ENCODE measurements at regions not wholly inside any gene's neighbourhood (a gene's known extent, or its start where the extent isn't known, plus 50 kb on each side); places are given as distances from the start of the nearest gene placed in this dataset.

DNA sequence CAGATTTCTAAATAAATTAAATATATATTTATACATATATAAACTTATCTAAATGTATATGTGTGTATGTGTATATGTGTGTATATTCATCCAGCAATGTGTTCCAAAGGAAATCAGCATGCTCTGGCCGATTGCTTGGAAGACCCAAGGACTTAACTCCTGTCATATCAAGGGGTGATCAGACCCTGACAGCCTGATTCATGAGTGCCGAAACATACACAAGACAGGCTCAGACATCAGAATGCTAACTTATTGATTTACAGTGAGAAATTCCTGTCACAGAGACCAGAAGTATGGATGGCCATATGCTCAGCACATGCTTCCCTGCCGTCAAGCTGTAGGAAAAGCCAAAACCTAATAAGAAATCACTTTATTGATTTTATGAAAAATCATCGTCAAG is 545.1 kb upstream of the NR5A2 start:
- TF ChIP-seq, protein P1, sequence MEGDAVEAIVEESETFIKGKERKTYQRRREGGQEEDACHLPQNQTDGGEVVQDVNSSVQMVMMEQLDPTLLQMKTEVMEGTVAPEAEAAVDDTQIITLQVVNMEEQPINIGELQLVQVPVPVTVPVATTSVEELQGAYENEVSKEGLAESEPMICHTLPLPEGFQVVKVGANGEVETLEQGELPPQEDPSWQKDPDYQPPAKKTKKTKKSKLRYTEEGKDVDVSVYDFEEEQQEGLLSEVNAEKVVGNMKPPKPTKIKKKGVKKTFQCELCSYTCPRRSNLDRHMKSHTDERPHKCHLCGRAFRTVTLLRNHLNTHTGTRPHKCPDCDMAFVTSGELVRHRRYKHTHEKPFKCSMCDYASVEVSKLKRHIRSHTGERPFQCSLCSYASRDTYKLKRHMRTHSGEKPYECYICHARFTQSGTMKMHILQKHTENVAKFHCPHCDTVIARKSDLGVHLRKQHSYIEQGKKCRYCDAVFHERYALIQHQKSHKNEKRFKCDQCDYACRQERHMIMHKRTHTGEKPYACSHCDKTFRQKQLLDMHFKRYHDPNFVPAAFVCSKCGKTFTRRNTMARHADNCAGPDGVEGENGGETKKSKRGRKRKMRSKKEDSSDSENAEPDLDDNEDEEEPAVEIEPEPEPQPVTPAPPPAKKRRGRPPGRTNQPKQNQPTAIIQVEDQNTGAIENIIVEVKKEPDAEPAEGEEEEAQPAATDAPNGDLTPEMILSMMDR (IDR thresholded peaks at IDR 0.05; ENCODE audit: low read depth, low read length): no peak
- no peak for TF ChIP-seq EZH2phosphoT487 (IDR thresholded peaks at IDR 0.05; ENCODE audit: low read depth)

Data from OCI-LY3 (cell line).